GM23248 (cell line): ENCODE measurements at regions not wholly inside any gene's neighbourhood (a gene's known extent, or its start where the extent isn't known, plus 50 kb on each side); places are given as distances from the start of the nearest gene placed in this dataset.

Source experiments
- DNase-seq: peaks from one replicate; pipeline ENCODE4 v3.0.0-alpha.2; 2015
- H2AFZ ChIP-seq: fragments of 200-600 bp; sonication (generic); 2 replicates; pipeline ENCODE4 v1.6.1; 2016; ENCODE audit warnings: antibody characterized with exemption
- H3F3A ChIP-seq: fragments of 200-600 bp; sonication (generic); 2 replicates; pipeline ENCODE4 v1.6.1; 2016; ENCODE audit warnings: mild to moderate bottlenecking, antibody characterized with exemption, mixed run types; ENCODE audit not compliant: insufficient read depth
- H3K27ac ChIP-seq: fragments of 200-600 bp; sonication (generic); 2 replicates; pipeline ENCODE4 v1.5.1; 2016; ENCODE audit warnings: mild to moderate bottlenecking
- H3K27me3 ChIP-seq: fragments of 200-600 bp; sonication (generic); replicated peaks from 2 replicates; pipeline ENCODE4 v1.6.1; 2016; ENCODE audit warnings: mild to moderate bottlenecking; ENCODE audit not compliant: insufficient read depth
- H3K36me3 ChIP-seq: fragments of 200-600 bp; sonication (generic); 2 replicates; pipeline ENCODE4 v1.6.1; 2016; ENCODE audit warnings: low read depth, mild to moderate bottlenecking
- H3K4me1 ChIP-seq: fragments of 200-600 bp; sonication (generic); 2 replicates; pipeline ENCODE4 v1.6.1; 2016; ENCODE audit warnings: mild to moderate bottlenecking; ENCODE audit not compliant: insufficient read depth
- H3K4me2 ChIP-seq: fragments of 200-600 bp; sonication (generic); one replicate; pipeline ENCODE4 v1.6.1; 2016; ENCODE audit warnings: mild to moderate bottlenecking; ENCODE audit not compliant: unreplicated experiment
- H3K4me3 ChIP-seq: fragments of 200-600 bp; sonication (generic); 2 replicates; pipeline ENCODE4 v1.5.1; 2016; ENCODE audit warnings: mild to moderate bottlenecking
- H3K79me2 ChIP-seq: fragments of 200-600 bp; sonication (generic); 2 replicates; pipeline ENCODE4 v1.6.1; 2016; ENCODE audit warnings: mild to moderate bottlenecking; ENCODE audit not compliant: insufficient read depth
- H3K9ac ChIP-seq: fragments of 200-600 bp; sonication (generic); 2 replicates; pipeline ENCODE4 v1.6.1; 2016; ENCODE audit warnings: mild to moderate bottlenecking
- H3K9me2 ChIP-seq: fragments of 200-600 bp; sonication (generic); 2 replicates; pipeline ENCODE4 v1.6.1; 2016; ENCODE audit warnings: mixed run types, mild to moderate bottlenecking, moderate library complexity; ENCODE audit not compliant: insufficient read depth
- H3K9me3 ChIP-seq: fragments of 200-600 bp; sonication (generic); one replicate; pipeline ENCODE4 v1.6.1; 2017; ENCODE audit warnings: low read depth
- H4K20me1 ChIP-seq: fragments of 200-600 bp; sonication (generic); 2 replicates; pipeline ENCODE4 v1.6.0; 2016; ENCODE audit not compliant: insufficient read depth
- EZH2 ChIP-seq: fragments of 200-600 bp; sonication (generic); IDR thresholded peaks from 2 replicates; pipeline ENCODE4 v1.6.1; 2018; ENCODE audit warnings: antibody characterized with exemption, mild to moderate bottlenecking; ENCODE audit not compliant: insufficient read depth, poor library complexity, severe bottlenecking
- EZH2phosphoT487 ChIP-seq: fragments of 200-600 bp; sonication (generic); IDR thresholded peaks from 2 replicates; pipeline ENCODE4 v1.6.1; 2018; ENCODE audit warnings: antibody characterized with exemption, moderate library complexity, mild to moderate bottlenecking, low read depth; ENCODE audit not compliant: insufficient read depth
- WGBS, 2 experiments: methylation state at CpG; one replicate each; pipeline ENCODE4 v1.1.6; 2015 to 2017; ENCODE audit warnings: low lambda C conversion rate in 2 of 2, low coverage in 1 of 2; ENCODE audit errors: missing lambda C conversion rate in 2 of 2; 5-methylcytosine and 5-hydroxymethylcytosine counted together
- in situ Hi-C: fragments of 300-500 bp; cut with MboI; formaldehyde crosslinking; loops from 2 replicates; pipeline ENCODE4 v1.15.0; 2020

- Histone ChIP-seq H3K9me3 (no peaks in the 10 kb centered on the region), H3K27ac (no peak overlapping the region), H3K4me3 (no peak overlapping the region), H4K20me1 (no peaks in the 10 kb centered on the region), H3K9ac (no peak overlapping the region), H3K79me2 (no peaks in the 10 kb centered on the region), H3K27me3 (no peaks in the 10 kb centered on the region), H3K36me3 (no peaks in the 10 kb centered on the region), H2AFZ (no peak overlapping the region), H3K4me1 (no peaks in the 10 kb centered on the region), H3K4me2 (no peak overlapping the region), H3K9me2 (no peaks in the 10 kb centered on the region), H3F3A (peaks cover 13% of the 10 kb centered on the region; the same call in 1 of the 2 replicates)
- no peak for TF ChIP-seq EZH2phosphoT487
- TF ChIP-seq EZH2, result no peak
- DNase-seq, result no peak
- in situ Hi-C loops, result no loop called here
Measured at GRCh38 chr10:28733245-28733644, 55.9 kb downstream of the BAMBI start.

DNA sequence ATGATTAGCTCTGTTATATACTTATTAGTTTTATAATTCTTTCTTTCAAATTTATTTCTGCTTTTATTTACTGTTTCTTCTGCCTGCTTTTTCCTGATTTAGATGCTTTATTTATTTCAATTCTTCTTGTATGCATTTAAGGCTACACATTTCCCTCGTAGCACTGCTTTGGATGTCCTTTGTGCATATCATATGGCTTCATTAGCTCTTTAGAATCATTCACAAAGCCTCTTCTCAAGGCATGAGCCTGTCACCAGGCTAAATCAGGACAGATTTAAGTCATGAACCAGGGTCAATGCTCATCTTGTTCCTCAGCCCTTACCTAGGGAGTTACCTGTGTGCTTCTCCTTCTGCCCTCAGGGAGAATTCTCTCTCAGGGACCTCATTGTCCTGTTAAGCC, 56.3 kb downstream of the BAMBI start:
- Histone ChIP-seq H4K20me1 (no peaks in the 10 kb centered on the region), H3K36me3 (no peaks in the 10 kb centered on the region), H3K4me3 (no peak overlapping the region), H3F3A (peaks cover 13% of the 10 kb centered on the region; the same call in 1 of the 2 replicates), H3K9me2 (no peaks in the 10 kb centered on the region), H3K9ac (no peak overlapping the region), H3K79me2 (no peaks in the 10 kb centered on the region), H3K9me3 (no peaks in the 10 kb centered on the region), H2AFZ (no peak overlapping the region), H3K4me1 (no peaks in the 10 kb centered on the region), H3K27me3 (no peaks in the 10 kb centered on the region), H3K27ac (no peak overlapping the region), H3K4me2 (no peak overlapping the region)
- TF ChIP-seq EZH2, result no peak
- TF ChIP-seq EZH2phosphoT487, result no peak
- DNase-seq, result no peak
- WGBS, 2 experiments, result 5 to 19% methylated on average over 1 of the region's 1 CpG
- in situ Hi-C loops, result no loop called here

GRCh38 chr10:28734938-28735759, 57.8 kb downstream of the BAMBI start:
- Histone ChIP-seq H3K9me2 (no peaks in the 10 kb centered on the region), H3K9me3 (no peaks in the 10 kb centered on the region), H2AFZ (no peak overlapping the region), H3K27ac (no peak overlapping the region), H3K4me1 (no peaks in the 10 kb centered on the region), H3F3A (peaks cover 13% of the 10 kb centered on the region; the same call in 1 of the 2 replicates), H4K20me1 (no peaks in the 10 kb centered on the region), H3K9ac (no peak overlapping the region), H3K27me3 (no peaks in the 10 kb centered on the region), H3K4me3 (no peak overlapping the region), H3K79me2 (no peaks in the 10 kb centered on the region), H3K4me2 (no peak overlapping the region), H3K36me3 (no peaks in the 10 kb centered on the region)
- TF ChIP-seq EZH2phosphoT487 (no peak), EZH2 (no peak)
- WGBS, 2 experiments, result 22 to 25% methylated on average over 4 of the region's 4 CpGs
- DNase-seq, result peak; percentile 58
- in situ Hi-C loops, result no loop called here

GRCh38 chr10:28737096-28737495, 59.8 kb downstream of the BAMBI start:
- no peak overlapping the region for H2AFZ ChIP-seq
- WGBS, 2 experiments, result 0% methylated on average over 2 of the region's 2 CpGs
- no peaks in the 10 kb centered on the region for H3K4me1 ChIP-seq
- in situ Hi-C loops, result no loop called here
- H3K9me3 ChIP-seq, result no peaks in the 10 kb centered on the region
- peaks cover 13% of the 10 kb centered on the region; the same call in 1 of the 2 replicates for H3F3A ChIP-seq
- H3K27me3 ChIP-seq, result no peaks in the 10 kb centered on the region
- TF ChIP-seq EZH2 (no peak), EZH2phosphoT487 (no peak)
- H3K79me2 ChIP-seq, result no peaks in the 10 kb centered on the region
- H3K36me3 ChIP-seq, result no peaks in the 10 kb centered on the region
- no peak overlapping the region for H3K4me3 ChIP-seq
- H3K9me2 ChIP-seq, result no peaks in the 10 kb centered on the region
- H4K20me1 ChIP-seq, result no peaks in the 10 kb centered on the region
- H3K27ac ChIP-seq, result no peak overlapping the region
- H3K4me2 ChIP-seq, result no peak overlapping the region
- no peak overlapping the region for H3K9ac ChIP-seq
- no peak for DNase-seq
